HG02588 (cell line): ENCODE measurements at regions not wholly inside any gene's neighbourhood (a gene's known extent, or its start where the extent isn't known, plus 50 kb on each side); places are given as distances from the start of the nearest gene placed in this dataset.

ENCODE experiments used
- ATAC-seq: cut with Tn5 transposase; IDR thresholded peaks from one replicate; pipeline ENCODE4 v1.9.1; 2021; ENCODE audit warnings: mild to moderate bottlenecking, moderate library complexity; ENCODE audit not compliant: unreplicated experiment

GRCh38 chr13:33891196-33891742 lies 73.3 kb downstream of the RFC3 start:
- ATAC-seq, result no peak

GRCh38 chr13:33893559-33893958 lies 75.6 kb downstream of the RFC3 start:
- ATAC-seq, result no peak

- ATAC-seq, result no peak
Observed at GRCh38 chr13:33904431-33904830, 86.5 kb downstream of the RFC3 start.

GRCh38 chr13:33908116-33908515 lies 90.2 kb downstream of the RFC3 start:
- no peak for ATAC-seq

GRCh38 chr13:33910255-33910654 lies 92.3 kb downstream of the RFC3 start:
- ATAC-seq, result no peak

- no peak for ATAC-seq
Observed at GRCh38 chr13:33911521-33911920, 93.6 kb downstream of the RFC3 start.

GRCh38 chr13:33913829-33914228 lies 95.9 kb downstream of the RFC3 start:
- no peak for ATAC-seq

- no peak for ATAC-seq
Observed at GRCh38 chr13:33917190-33917589, 99.2 kb downstream of the RFC3 start.

- ATAC-seq, result no peak
Observed at GRCh38 chr13:33918199-33918932, 100.4 kb downstream of the RFC3 start.

- ATAC-seq, result no peak
Observed at GRCh38 chr13:33919120-33919519, 101.2 kb downstream of the RFC3 start.

- no peak for ATAC-seq
Observed at GRCh38 chr13:33925563-33925962, 107.6 kb downstream of the RFC3 start.

- ATAC-seq, result no peak
Observed at GRCh38 chr13:33927315-33927714, 109.4 kb downstream of the RFC3 start.

GRCh38 chr13:33931397-33932311 lies 113.7 kb downstream of the RFC3 start:
- no peak for ATAC-seq

GRCh38 chr13:33932769-33933406 lies 114.9 kb downstream of the RFC3 start:
- no peak for ATAC-seq

- ATAC-seq, result no peak
Observed at GRCh38 chr13:33933810-33934209, 115.9 kb downstream of the RFC3 start.

- no peak for ATAC-seq
Observed at GRCh38 chr13:33934343-33934742, 116.4 kb downstream of the RFC3 start.

- no peak for ATAC-seq
Observed at GRCh38 chr13:33934951-33935371, 117.0 kb downstream of the RFC3 start.

GRCh38 chr13:33935969-33936368 lies 118.0 kb downstream of the RFC3 start:
- no peak for ATAC-seq

- no peak for ATAC-seq
Observed at GRCh38 chr13:33937373-33938098, 119.6 kb downstream of the RFC3 start.

- ATAC-seq, result no peak
Observed at GRCh38 chr13:33940256-33940655, 122.3 kb downstream of the RFC3 start.

GRCh38 chr13:33940898-33941297 lies 122.9 kb downstream of the RFC3 start:
- ATAC-seq, result no peak
